Stomach (tissue), 8 donors: ENCODE measurements at regions not wholly inside any gene's neighbourhood (a gene's known extent, or its start where the extent isn't known, plus 50 kb on each side); places are given as distances from the start of the nearest gene placed in this dataset.
"Not testable (repeated sequence)": the region's sequence is repeated elsewhere in the genome, so short reads cannot be mapped to it uniquely, and the experiment has no call there.

Source experiments
- DNase-seq, 2 donors: peaks; one replicate each; pipeline versions ENCODE4 v3.0.0 to v3.0.0-alpha.2; 2013 to 2019
- H3K27ac ChIP-seq, 5 donors: fragments of 200-600 bp in 4 of 5; sonication (generic) in 4 of 5; one replicate each; pipeline ENCODE4 v1.5.1; 2013 to 2019; ENCODE audit warnings: mild to moderate bottlenecking in 1 of 5, moderate library complexity in 1 of 5
- H3K27me3 ChIP-seq, 3 donors: fragments of 200-600 bp; sonication (generic); one replicate each; pipeline ENCODE4 v1.5.1; 2017 to 2019; ENCODE audit warnings: mixed run types in 1 of 3
- H3K36me3 ChIP-seq, 4 donors: fragments of 200-600 bp; sonication (generic); 1 replicate in 3 of 4; 2 replicates in 1 of 4; pipeline ENCODE4 v1.5.1; 2016 to 2019
- H3K4me1 ChIP-seq, 4 donors: fragments of 200-600 bp; sonication (generic); one replicate each; pipeline ENCODE4 v1.5.1; 2016 to 2019
- H3K4me3 ChIP-seq, 4 donors: fragments of 200-600 bp; sonication (generic) in 3 of 4; one replicate each; pipeline ENCODE4 v1.5.1; 2016 to 2019; ENCODE audit warnings: mild to moderate bottlenecking in 1 of 4
- H3K9me3 ChIP-seq, 4 donors: fragments of 200-600 bp; sonication (generic); one replicate each; pipeline ENCODE4 v1.5.1; 2016 to 2019
- EP300 ChIP-seq: sonication (generic); formaldehyde crosslinking; IDR thresholded peaks from one replicate; pipeline ENCODE4 v1.6.1; 2017; ENCODE audit warnings: antibody characterized with exemption
- POLR2A ChIP-seq, 4 donors: fragments of 450-650 bp; IDR thresholded peaks; one replicate each; pipeline ENCODE4 v1.6.1; 2016; ENCODE audit warnings: antibody characterized with exemption in 4 of 4, control low read depth in 2 of 4, mild to moderate bottlenecking in 1 of 4, moderate library complexity in 1 of 4
- POLR2AphosphoS5 ChIP-seq, 3 donors: sonication (generic); formaldehyde crosslinking; IDR thresholded peaks; one replicate each; pipeline ENCODE4 v1.6.1; 2016; ENCODE audit warnings: antibody characterized with exemption in 3 of 3
- WGBS, 5 donors: extraction: QIAGEN DNeasy Blood & Tissue Kit in 3 of 5; methylation state at CpG; one replicate each; pipeline versions ENCODE4 v1.1.5 to v1.1.7; 2013 to 2018; 5-methylcytosine and 5-hydroxymethylcytosine counted together
- intact Hi-C: fragments of 100-400 bp; cut with DNase I; formaldehyde crosslinking; loops from one replicate; pipeline ENCODE4 v1.15.1; 2023; ENCODE audit warnings: low total_unique reads
- TF ChIP-seq, protein P1 (sequence below), 7 experiments: fragments of 450-650 bp in 4 of 7; fragments of 200-600 bp in 3 of 7; sonication (generic) in 3 of 7; IDR thresholded peaks; one replicate each; pipeline ENCODE4 v1.5.1; 2016 to 2019; ENCODE audit warnings: antibody characterized with exemption in 7 of 7, control low read depth in 2 of 7, mild to moderate bottlenecking in 1 of 7
- donor health status: healthy with polysubstance abuse.
- donor health status: Bipolar disorder and iron deficiency.
- donor health status: healthy.

DNA sequence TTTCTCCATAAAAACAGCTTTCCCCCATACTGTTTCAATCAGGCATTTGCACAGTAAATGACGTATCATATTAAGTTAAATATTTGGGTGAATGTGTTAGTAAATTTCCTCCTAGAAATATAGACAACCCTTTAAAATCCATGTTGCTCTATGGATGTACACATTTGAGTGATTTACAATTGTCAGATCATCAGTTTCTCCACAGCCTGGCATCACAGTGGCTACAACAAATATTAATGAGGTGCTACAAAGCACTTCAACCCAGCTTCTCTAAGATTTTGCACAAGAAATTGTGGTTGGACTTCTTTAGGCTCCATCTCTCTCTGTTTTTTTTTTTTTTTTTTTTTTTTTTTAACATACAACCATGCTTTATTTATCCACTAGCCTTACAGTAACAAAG, 584.4 kb upstream of the AMELY start:
- no peaks in the 10 kb centered on the region for H3K27me3 ChIP-seq
- TF ChIP-seq, protein P1, sequence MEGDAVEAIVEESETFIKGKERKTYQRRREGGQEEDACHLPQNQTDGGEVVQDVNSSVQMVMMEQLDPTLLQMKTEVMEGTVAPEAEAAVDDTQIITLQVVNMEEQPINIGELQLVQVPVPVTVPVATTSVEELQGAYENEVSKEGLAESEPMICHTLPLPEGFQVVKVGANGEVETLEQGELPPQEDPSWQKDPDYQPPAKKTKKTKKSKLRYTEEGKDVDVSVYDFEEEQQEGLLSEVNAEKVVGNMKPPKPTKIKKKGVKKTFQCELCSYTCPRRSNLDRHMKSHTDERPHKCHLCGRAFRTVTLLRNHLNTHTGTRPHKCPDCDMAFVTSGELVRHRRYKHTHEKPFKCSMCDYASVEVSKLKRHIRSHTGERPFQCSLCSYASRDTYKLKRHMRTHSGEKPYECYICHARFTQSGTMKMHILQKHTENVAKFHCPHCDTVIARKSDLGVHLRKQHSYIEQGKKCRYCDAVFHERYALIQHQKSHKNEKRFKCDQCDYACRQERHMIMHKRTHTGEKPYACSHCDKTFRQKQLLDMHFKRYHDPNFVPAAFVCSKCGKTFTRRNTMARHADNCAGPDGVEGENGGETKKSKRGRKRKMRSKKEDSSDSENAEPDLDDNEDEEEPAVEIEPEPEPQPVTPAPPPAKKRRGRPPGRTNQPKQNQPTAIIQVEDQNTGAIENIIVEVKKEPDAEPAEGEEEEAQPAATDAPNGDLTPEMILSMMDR (IDR thresholded peaks at IDR 0.05): no peak
- TF ChIP-seq POLR2AphosphoS5 (IDR thresholded peaks at IDR 0.05): no peak
- TF ChIP-seq EP300: no peak
- no peak for TF ChIP-seq POLR2A (IDR thresholded peaks at IDR 0.05)
- H3K9me3 ChIP-seq: no peaks in the 10 kb centered on the region
- intact Hi-C loops: no loop called here
- no peak overlapping the region for H3K4me3 ChIP-seq
- no peaks in the 10 kb centered on the region for H3K36me3 ChIP-seq
- DNase-seq: no peak
- no peaks in the 10 kb centered on the region for H3K4me1 ChIP-seq
- 59 to 82% (median 81%) methylated on average over 1 of the region's 1 CpG; no CpG with 5 or more reads in 2 of the 5 donors for whole genome bisulfite sequencing, 5 donors
- no peak overlapping the region for H3K27ac ChIP-seq

DNA sequence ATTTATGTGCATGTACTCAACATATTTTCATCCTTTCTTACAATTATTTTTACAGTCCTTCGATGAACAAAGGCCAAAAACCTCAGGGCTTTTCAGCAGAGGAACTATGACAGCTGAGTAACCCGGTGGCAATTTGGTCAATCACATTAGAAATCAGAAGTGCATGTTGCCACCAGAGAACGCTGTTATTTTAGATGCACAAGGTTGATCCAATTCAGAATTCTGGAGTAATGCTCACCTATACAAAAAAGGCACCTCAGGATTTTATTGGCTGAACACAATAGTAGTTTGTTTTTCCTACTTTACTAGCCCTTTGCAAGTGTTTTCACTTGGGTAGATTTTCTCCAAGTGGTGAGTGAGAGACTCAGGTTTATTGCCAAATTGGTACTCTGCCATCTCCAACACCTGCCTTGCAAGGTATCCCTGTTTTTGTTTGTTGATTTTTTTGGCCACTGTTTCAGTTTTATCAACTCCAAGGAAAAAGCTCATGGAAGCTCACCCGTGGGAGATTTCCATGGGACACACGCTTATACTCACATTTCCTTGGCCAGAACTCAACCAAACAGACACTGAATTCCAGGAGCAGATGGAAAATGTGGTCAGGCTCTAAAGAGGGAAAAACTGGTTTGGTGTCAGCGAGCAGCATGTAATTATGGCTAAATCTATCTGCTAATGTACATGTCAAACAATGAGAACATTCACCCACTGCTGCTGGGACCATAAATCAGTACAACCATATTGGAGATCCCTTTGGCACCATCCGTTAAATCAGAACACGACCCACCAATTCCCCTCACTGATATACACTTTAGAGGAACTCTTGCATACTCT, 573.1 kb upstream of the AMELY start:
- H3K36me3 ChIP-seq, intact Hi-C loops, DNase-seq, H3K27me3 ChIP-seq, H3K4me3 ChIP-seq, H3K4me1 ChIP-seq, H3K9me3 ChIP-seq, H3K27ac ChIP-seq: not testable (repeated sequence)
- 50 to 61% (median 53%) methylated on average over 7 to 8 of the region's 8 CpGs; no CpG with 5 or more reads in 2 of the 5 donors for whole genome bisulfite sequencing, 5 donors

DNA sequence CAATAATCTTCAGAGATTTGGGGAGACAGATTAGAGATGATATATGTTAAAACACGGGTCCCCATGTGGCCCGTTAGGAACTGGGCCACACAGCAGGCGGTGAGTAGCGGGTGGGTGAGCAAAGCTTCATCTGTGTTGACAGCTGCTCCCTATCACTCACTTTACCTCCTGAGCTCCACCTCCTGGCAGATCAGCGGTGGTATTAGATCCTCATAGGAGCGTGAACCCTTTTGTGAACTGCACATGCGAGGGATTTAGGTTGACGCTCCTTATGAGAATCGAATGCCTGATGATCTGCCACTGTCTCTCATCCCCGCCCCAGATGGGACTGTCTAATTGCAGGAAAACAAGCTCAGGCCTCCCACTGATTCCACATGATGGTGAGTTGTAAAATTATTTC, 560.4 kb upstream of the AMELY start:
- Histone ChIP-seq H3K27me3 (no peaks in the 10 kb centered on the region), H3K36me3 (no peaks in the 10 kb centered on the region), H3K4me3 (no peak overlapping the region), H3K4me1 (no peaks in the 10 kb centered on the region), H3K27ac (no peak overlapping the region), H3K9me3 (no peaks in the 10 kb centered on the region)
- TF ChIP-seq, protein P1 (IDR thresholded peaks at IDR 0.05): no peak
- TF ChIP-seq EP300 (no peak), POLR2A (IDR thresholded peaks at IDR 0.05) (no peak), POLR2AphosphoS5 (IDR thresholded peaks at IDR 0.05) (no peak)
- WGBS, 5 donors: 57 to 67% (median 66%) methylated on average over 8 to 10 of the region's 10 CpGs; no CpG with 5 or more reads in 2 of the 5 donors
- intact Hi-C loops: no loop called here
- no peak for DNase-seq

DNA sequence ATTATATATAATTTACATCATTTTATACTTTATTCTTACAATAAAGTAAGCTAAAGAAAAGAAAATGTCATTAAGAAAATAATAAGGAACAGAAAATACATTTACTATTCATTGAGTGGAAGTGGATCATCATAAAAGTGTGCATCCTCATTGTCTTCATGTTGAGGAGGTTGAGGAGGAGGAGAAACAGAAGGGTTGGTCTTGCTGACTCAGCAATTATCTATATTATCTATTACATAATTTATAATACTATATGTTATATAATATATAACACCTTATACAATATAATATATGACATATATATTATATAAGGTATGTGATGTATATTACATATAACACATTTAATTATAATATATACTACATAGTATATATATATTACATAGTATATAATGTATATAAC, 558.5 kb upstream of the AMELY start:
- intact Hi-C loops: no loop called here
- Histone ChIP-seq H3K27ac (no peak overlapping the region), H3K9me3 (no peaks in the 10 kb centered on the region), H3K36me3 (no peaks in the 10 kb centered on the region), H3K27me3 (no peaks in the 10 kb centered on the region), H3K4me3 (no peak overlapping the region), H3K4me1 (no peaks in the 10 kb centered on the region)
- DNase-seq: no peak
- no peak for TF ChIP-seq POLR2AphosphoS5 (IDR thresholded peaks at IDR 0.05)
- TF ChIP-seq, protein P1 (IDR thresholded peaks at IDR 0.05): no peak
- TF ChIP-seq POLR2A (IDR thresholded peaks at IDR 0.05): no peak
- no peak for TF ChIP-seq EP300
